Fibroblast of gingiva (primary cell): ENCODE measurements at regions not wholly inside any gene's neighbourhood (a gene's known extent, or its start where the extent isn't known, plus 50 kb on each side); places are given as distances from the start of the nearest gene placed in this dataset.

Experiments
- DNase-seq: peaks from one replicate; pipeline ENCODE4 v3.0.0-alpha.2; 2011; ENCODE audit warnings: low read depth

- DNase-seq, result no peak
These were observed 263.2 kb downstream of the BCOR start for GRCh38 chrX:39834600-39834999.

- DNase-seq, result no peak
These were observed 262.5 kb downstream of the BCOR start for GRCh38 chrX:39835241-39835640.

GRCh38 chrX:39835776-39836175, 262.0 kb downstream of the BCOR start:
- DNase-seq, result no peak

GRCh38 chrX:39836802-39837420, 260.8 kb downstream of the BCOR start:
- DNase-seq, result no peak

GRCh38 chrX:39837688-39838087, 260.1 kb downstream of the BCOR start:
- no peak for DNase-seq

- no peak for DNase-seq
These were observed 258.4 kb downstream of the BCOR start for GRCh38 chrX:39839371-39839770.

GRCh38 chrX:39840133-39840532, 257.6 kb downstream of the BCOR start:
- no peak for DNase-seq

- peak; percentile 12 for DNase-seq
These were observed 257.1 kb downstream of the BCOR start for GRCh38 chrX:39840581-39841093.

- DNase-seq, result no peak
These were observed 256.2 kb downstream of the BCOR start for GRCh38 chrX:39841604-39842003.

- no peak for DNase-seq
These were observed 255.3 kb downstream of the BCOR start for GRCh38 chrX:39842281-39842973.

GRCh38 chrX:39843318-39843717, 254.4 kb downstream of the BCOR start:
- no peak for DNase-seq

- DNase-seq, result no peak
These were observed 252.5 kb downstream of the BCOR start for GRCh38 chrX:39845233-39845632.

GRCh38 chrX:39846460-39846859, 251.3 kb downstream of the BCOR start:
- no peak for DNase-seq

- no peak for DNase-seq
These were observed 249.5 kb downstream of the BCOR start for GRCh38 chrX:39848243-39848642.

- DNase-seq, result peak; percentile 86
These were observed 248.9 kb downstream of the BCOR start for GRCh38 chrX:39848900-39849299.

- DNase-seq, result no peak
These were observed 247.5 kb downstream of the BCOR start for GRCh38 chrX:39850209-39850608.

- DNase-seq, result peak; percentile 24
These were observed 247.1 kb downstream of the BCOR start for GRCh38 chrX:39850630-39851152.

- no peak for DNase-seq
These were observed 245.9 kb downstream of the BCOR start for GRCh38 chrX:39851745-39852455.

GRCh38 chrX:39852491-39852890, 245.3 kb downstream of the BCOR start:
- no peak for DNase-seq

GRCh38 chrX:39853417-39854030, 244.2 kb downstream of the BCOR start:
- no peak for DNase-seq

- no peak for DNase-seq
These were observed 242.7 kb downstream of the BCOR start for GRCh38 chrX:39854772-39855747.
